Endothelial cell of umbilical vein (primary cell): ENCODE measurements at regions not wholly inside any gene's neighbourhood (a gene's known extent, or its start where the extent isn't known, plus 50 kb on each side); places are given as distances from the start of the nearest gene placed in this dataset.

Experiments used
- BruUV-seq: library from RNA; stranded (reverse); fragments of 400-500 nt; replicated peaks from 2 replicates; lab custom pipeline; 2021; lab: Mats Ljungman, UMichigan
- CTCF ChIA-PET: fragments of 300-600, 350-600 bp; sonication (Branson Sonifier 250); formaldehyde crosslinking; loops from one replicate; lab custom pipeline; 2021; ENCODE audit warnings: antibody characterized with exemption, inconsistent platforms; lab: Charles Lee
- POLR2A ChIA-PET: fragments of 300-600, 350-600 bp; sonication (Branson Sonifier 250); formaldehyde crosslinking; loops from one replicate; lab custom pipeline; 2021; ENCODE audit warnings: antibody characterized with exemption, inconsistent platforms; lab: Charles Lee
- DNase-seq: peaks from one replicate; pipeline ENCODE4 v3.0.0-alpha.2; 2011; ENCODE audit warnings: low read depth, low spot score
- FAIRE-seq: peaks from 2 replicates; lab custom pipeline; 2011; peaks lifted over from hg19 to GRCh38; lab: Jason Lieb, UNC
- H2AFZ ChIP-seq: 2 replicates; pipeline ENCODE4 v1.6.0; 2012; ENCODE audit warnings: low read depth, low read length, control low read depth, inconsistent platforms
- H3K27ac ChIP-seq: 2 replicates; pipeline ENCODE4 v1.5.1; 2011; ENCODE audit warnings: low read depth, mild to moderate bottlenecking, control low read depth, low read length, moderate library complexity; ENCODE audit not compliant: insufficient read depth
- H3K27me3 ChIP-seq, 2 experiments: 2 replicates each; pipeline versions ENCODE4 v1.6.0 to v1.6.1; 2011; ENCODE audit warnings: low read length in 2 of 2, mixed read lengths in 1 of 2; ENCODE audit not compliant: control insufficient read depth in 2 of 2, insufficient read depth in 2 of 2
- H3K36me3 ChIP-seq, 2 experiments: 2 replicates in 1 of 2; 3 replicates in 1 of 2; pipeline ENCODE4 v1.5.1; 2011; ENCODE audit warnings: low read length in 2 of 2, mild to moderate bottlenecking in 1 of 2, moderate library complexity in 1 of 2; ENCODE audit not compliant: control insufficient read depth in 2 of 2, insufficient read depth in 2 of 2; ENCODE audit errors: extremely low read depth in 1 of 2
- H3K4me1 ChIP-seq: 3 replicates; pipeline ENCODE4 v1.5.1; 2011; ENCODE audit warnings: mild to moderate bottlenecking, low read length; ENCODE audit not compliant: control insufficient read depth, insufficient read depth; ENCODE audit errors: extremely low read depth
- H3K4me2 ChIP-seq: 2 replicates; pipeline ENCODE4 v1.6.1; 2011; ENCODE audit warnings: low read length, control low read depth, mixed read lengths; ENCODE audit not compliant: insufficient read depth
- H3K4me3 ChIP-seq, 3 experiments: fragments of 200-600 bp in 1 of 3; sonication (generic), shearing (Covaris generic) in 1 of 3; replicated peaks in 1 of 3; 2 replicates each; pipeline ENCODE4 v1.5.1; 2011 to 2016; ENCODE audit warnings: control low read depth in 3 of 3, low read length in 3 of 3, mild to moderate bottlenecking in 2 of 3, inconsistent platforms in 1 of 3, low read depth in 1 of 3, moderate library complexity in 1 of 3; ENCODE audit not compliant: insufficient read depth in 1 of 3
- H3K79me2 ChIP-seq: 2 replicates; pipeline ENCODE4 v1.6.0; 2012; ENCODE audit warnings: low read length, inconsistent platforms; ENCODE audit not compliant: control insufficient read depth, insufficient read depth
- H3K9ac ChIP-seq: replicated peaks from 2 replicates; pipeline ENCODE3; 2011; ENCODE audit warnings: low read length, control low read depth; ENCODE audit not compliant: insufficient read depth; ENCODE audit errors: extremely low read depth
- H3K9me1 ChIP-seq: replicated peaks from 3 replicates; pipeline ENCODE4 v1.6.0; 2011; ENCODE audit warnings: mild to moderate bottlenecking, low read length; ENCODE audit not compliant: control insufficient read depth, insufficient read depth; ENCODE audit errors: extremely low read depth
- H3K9me3 ChIP-seq: replicated peaks from 2 replicates; pipeline ENCODE4 v1.5.1; 2012; ENCODE audit warnings: low read length, inconsistent platforms; ENCODE audit not compliant: control insufficient read depth, insufficient read depth
- H4K20me1 ChIP-seq: replicated peaks from 2 replicates; pipeline ENCODE3; 2011; ENCODE audit warnings: mild to moderate bottlenecking, low read length; ENCODE audit not compliant: control insufficient read depth, insufficient read depth; ENCODE audit errors: extremely low read depth
- EZH2 ChIP-seq: IDR thresholded peaks from 2 replicates; pipeline ENCODE4 v1.6.1; 2012; ENCODE audit warnings: borderline replicate concordance, low read depth, mild to moderate bottlenecking, moderate library complexity, low read length, inconsistent platforms; ENCODE audit not compliant: severe bottlenecking
- FOS ChIP-seq: IDR thresholded peaks from 2 replicates; pipeline ENCODE4 v1.6.1; 2011; ENCODE audit warnings: mild to moderate bottlenecking, low read length, moderate library complexity, borderline replicate concordance; ENCODE audit not compliant: insufficient read depth
- GATA2 ChIP-seq: IDR thresholded peaks from 2 replicates; pipeline ENCODE4 v1.7.0; 2011; ENCODE audit warnings: low read depth, mild to moderate bottlenecking, moderate library complexity, mixed read lengths, low read length; ENCODE audit not compliant: insufficient read length, insufficient read depth
- JUN ChIP-seq: IDR thresholded peaks from 2 replicates; pipeline ENCODE4 v1.6.1; 2011; ENCODE audit warnings: borderline replicate concordance, low read depth; ENCODE audit not compliant: insufficient read length, insufficient read depth
- MYC ChIP-seq: IDR thresholded peaks from one replicate; pipeline ENCODE4 v1.6.1; 2011; ENCODE audit warnings: mild to moderate bottlenecking, low read depth, low read length
- POLR2A ChIP-seq: IDR thresholded peaks from 2 replicates; pipeline ENCODE4 v1.6.1; 2012; ENCODE audit warnings: low read depth, mild to moderate bottlenecking, control low read depth, low read length
- POLR2AphosphoS5 ChIP-seq: IDR thresholded peaks from 2 replicates; pipeline ENCODE4 v1.6.1; 2012; ENCODE audit warnings: low read depth, mild to moderate bottlenecking, control low read depth, low read length, moderate library complexity; ENCODE audit not compliant: insufficient read depth
- dilution Hi-C: fragments of 300-500 bp; cut with MboI; formaldehyde crosslinking; loops from one replicate; pipeline ENCODE4 v1.15.0; 2019; ENCODE audit warnings: low sequenced_read_pairs; ENCODE audit not compliant: extremely low pct_ligation_motif_present
- intact Hi-C: fragments of 100-400 bp; cut with micrococcal nuclease; formaldehyde crosslinking; loops from one replicate; pipeline ENCODE4 v1.10.0; 2022
- TF ChIP-seq, protein P1 (sequence below), 2 donors: IDR thresholded peaks; 1 replicate in 1 of 2; 2 replicates in 1 of 2; pipeline ENCODE4 v1.5.1; 2011; ENCODE audit warnings: low read length in 2 of 2, mild to moderate bottlenecking in 2 of 2, moderate library complexity in 2 of 2, control low read depth in 1 of 2, inconsistent platforms in 1 of 2, low read depth in 1 of 2; ENCODE audit not compliant: insufficient read depth in 1 of 2; ENCODE audit errors: extremely low read depth in 1 of 2
- TF ChIP-seq, protein P2 (sequence below): IDR thresholded peaks from 2 replicates; pipeline ENCODE4 v1.6.1; 2011; ENCODE audit not compliant: insufficient read depth, insufficient read length

DNA sequence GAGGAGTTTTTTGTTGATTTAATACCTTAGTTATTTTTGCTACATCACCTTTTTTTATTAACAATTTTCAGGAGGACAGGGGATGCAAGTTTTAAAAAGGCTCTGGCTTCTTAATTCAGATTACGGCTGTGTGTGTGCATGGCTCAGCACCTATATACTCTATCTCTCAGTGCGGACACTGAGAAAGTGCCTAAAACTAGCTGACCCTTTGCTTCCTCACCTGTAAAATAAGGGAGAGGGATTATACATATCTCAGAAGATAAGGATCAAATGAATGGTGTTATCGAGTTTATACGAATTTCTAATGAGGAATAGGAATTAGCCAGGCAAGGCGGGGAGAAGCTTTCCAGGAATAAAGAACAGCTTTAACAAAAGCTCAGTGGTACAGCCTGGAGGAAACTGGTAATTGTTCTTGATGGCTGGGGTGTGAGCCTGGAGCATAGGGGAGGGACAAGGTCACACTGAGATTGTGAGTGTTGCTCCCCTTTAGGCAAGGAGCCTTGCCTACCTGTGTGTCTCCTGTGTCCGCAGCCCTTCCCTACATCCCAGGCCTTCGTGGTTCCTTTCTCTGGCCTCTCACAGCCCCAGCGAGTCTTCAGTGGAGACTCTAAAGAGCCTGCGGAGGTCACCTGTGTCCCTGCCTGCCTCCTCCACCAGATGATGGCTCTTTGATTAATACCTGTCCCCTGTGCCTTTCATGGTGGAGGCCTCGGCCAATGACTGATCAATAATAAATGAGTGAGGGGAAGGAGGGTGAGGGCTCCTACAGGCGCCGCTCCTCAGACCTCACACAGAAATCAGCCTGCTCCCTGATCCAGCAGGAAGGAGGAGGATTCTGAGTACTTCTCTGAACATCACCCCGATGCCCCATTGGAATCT, 92.7 kb downstream of the DDX1 start:
- POLR2A ChIA-PET = no interaction called here

More for the DNA sequence above, 92.7 kb downstream of the DDX1 start:
- H3K27ac ChIP-seq = no peak overlapping the region
- H2AFZ ChIP-seq = no peak overlapping the region
- no peak for DNase-seq
- no peaks in the 10 kb centered on the region for H4K20me1 ChIP-seq
- no TSS peak for BruUV-seq
- H3K4me2 ChIP-seq = no peak overlapping the region
- no peak overlapping the region for H3K9ac ChIP-seq
- dilution Hi-C loops = no loop called here
- no peaks in the 10 kb centered on the region for H3K79me2 ChIP-seq
- no peak for TF ChIP-seq FOS
- TF ChIP-seq POLR2A = no peak
- TF ChIP-seq POLR2AphosphoS5 = no peak
- TF ChIP-seq EZH2 = no peak
- TF ChIP-seq, protein P1, sequence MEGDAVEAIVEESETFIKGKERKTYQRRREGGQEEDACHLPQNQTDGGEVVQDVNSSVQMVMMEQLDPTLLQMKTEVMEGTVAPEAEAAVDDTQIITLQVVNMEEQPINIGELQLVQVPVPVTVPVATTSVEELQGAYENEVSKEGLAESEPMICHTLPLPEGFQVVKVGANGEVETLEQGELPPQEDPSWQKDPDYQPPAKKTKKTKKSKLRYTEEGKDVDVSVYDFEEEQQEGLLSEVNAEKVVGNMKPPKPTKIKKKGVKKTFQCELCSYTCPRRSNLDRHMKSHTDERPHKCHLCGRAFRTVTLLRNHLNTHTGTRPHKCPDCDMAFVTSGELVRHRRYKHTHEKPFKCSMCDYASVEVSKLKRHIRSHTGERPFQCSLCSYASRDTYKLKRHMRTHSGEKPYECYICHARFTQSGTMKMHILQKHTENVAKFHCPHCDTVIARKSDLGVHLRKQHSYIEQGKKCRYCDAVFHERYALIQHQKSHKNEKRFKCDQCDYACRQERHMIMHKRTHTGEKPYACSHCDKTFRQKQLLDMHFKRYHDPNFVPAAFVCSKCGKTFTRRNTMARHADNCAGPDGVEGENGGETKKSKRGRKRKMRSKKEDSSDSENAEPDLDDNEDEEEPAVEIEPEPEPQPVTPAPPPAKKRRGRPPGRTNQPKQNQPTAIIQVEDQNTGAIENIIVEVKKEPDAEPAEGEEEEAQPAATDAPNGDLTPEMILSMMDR (IDR thresholded peaks at IDR 0.05; ENCODE audit: extremely low read depth in 1 of 2, insufficient read depth in 1 of 2, low read depth in 1 of 2, low read length in 2 of 2) = no peak
- no peak for TF ChIP-seq GATA2
- no peak for TF ChIP-seq JUN
- TF ChIP-seq MYC = no peak
- TF ChIP-seq, protein P2, sequence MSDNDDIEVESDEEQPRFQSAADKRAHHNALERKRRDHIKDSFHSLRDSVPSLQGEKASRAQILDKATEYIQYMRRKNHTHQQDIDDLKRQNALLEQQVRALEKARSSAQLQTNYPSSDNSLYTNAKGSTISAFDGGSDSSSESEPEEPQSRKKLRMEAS = no peak
- no peaks in the 10 kb centered on the region for H3K9me1 ChIP-seq
- no peaks in the 10 kb centered on the region for H3K9me3 ChIP-seq
- no peaks in the 10 kb centered on the region for H3K4me1 ChIP-seq
- H3K27me3 ChIP-seq = peaks cover 8% of the 10 kb centered on the region in 2 experiments
- no peaks in the 10 kb centered on the region for H3K36me3 ChIP-seq
- no peak overlapping the region for H3K4me3 ChIP-seq
- intact Hi-C loops = no loop called here
- no peak for FAIRE-seq
- CTCF ChIA-PET = no interaction called here
